BLaER1 (cell line): ENCODE measurements at regions not wholly inside any gene's neighbourhood (a gene's known extent, or its start where the extent isn't known, plus 50 kb on each side); places are given as distances from the start of the nearest gene placed in this dataset.

Experiments
- H3K27ac ChIP-seq: shearing (Covaris generic); formaldehyde crosslinking; 2 replicates; pipeline ENCODE4 v1.8.1; 2022
- H3K27me3 ChIP-seq: shearing (Covaris generic); formaldehyde crosslinking; 2 replicates; pipeline ENCODE4 v1.8.1; 2022
- H3K36me3 ChIP-seq: shearing (Covaris generic); formaldehyde crosslinking; 2 replicates; pipeline ENCODE4 v1.8.1; 2022
- H3K4me1 ChIP-seq: shearing (Covaris generic); formaldehyde crosslinking; 2 replicates; pipeline ENCODE4 v1.8.1; 2022
- H3K4me2 ChIP-seq: shearing (Covaris generic); formaldehyde crosslinking; 2 replicates; pipeline ENCODE4 v1.8.1; 2022
- H3K4me3 ChIP-seq: shearing (Covaris generic); formaldehyde crosslinking; 2 replicates; pipeline ENCODE4 v1.8.1; 2022
- H3K9ac ChIP-seq: shearing (Covaris generic); formaldehyde crosslinking; 2 replicates; pipeline ENCODE4 v1.8.1; 2022
- H3K9me3 ChIP-seq: shearing (Covaris generic); formaldehyde crosslinking; 2 replicates; pipeline ENCODE4 v1.8.1; 2022
- H4K20me1 ChIP-seq: shearing (Covaris generic); formaldehyde crosslinking; 2 replicates; pipeline ENCODE4 v1.8.1; 2022
- Cebpa-rat ChIP-seq: shearing (Covaris generic); IDR thresholded peaks from 2 replicates; pipeline ENCODE4 v1.8.1; 2022

- no peaks in the 10 kb centered on the region for H3K27me3 ChIP-seq
Measured at GRCh38 chr2:15826273-15826717, 114.1 kb upstream of the MYCN start.

GRCh38 chr2:15827001-15827400 lies 113.3 kb upstream of the MYCN start:
- Histone ChIP-seq H4K20me1 (no peaks in the 10 kb centered on the region), H3K27ac (no peak overlapping the region), H3K27me3 (no peaks in the 10 kb centered on the region), H3K4me1 (no peaks in the 10 kb centered on the region), H3K4me3 (no peak overlapping the region), H3K36me3 (no peaks in the 10 kb centered on the region), H3K4me2 (no peak overlapping the region), H3K9ac (no peak overlapping the region), H3K9me3 (no peaks in the 10 kb centered on the region)
- TF ChIP-seq Cebpa-rat: no peak

More at GRCh38 chr2:15826273-15826717, 114.1 kb upstream of the MYCN start:
- Histone ChIP-seq H4K20me1 (no peaks in the 10 kb centered on the region), H3K4me3 (no peak overlapping the region), H3K9me3 (no peaks in the 10 kb centered on the region), H3K27ac (no peak overlapping the region), H3K4me2 (no peak overlapping the region), H3K36me3 (no peaks in the 10 kb centered on the region), H3K9ac (no peak overlapping the region), H3K4me1 (no peaks in the 10 kb centered on the region)
- no peak for TF ChIP-seq Cebpa-rat

GRCh38 chr2:15828576-15828975 lies 111.8 kb upstream of the MYCN start:
- no peaks in the 10 kb centered on the region for H3K36me3 ChIP-seq
- H3K4me3 ChIP-seq: no peak overlapping the region
- no peak overlapping the region for H3K4me2 ChIP-seq
- H3K27me3 ChIP-seq: no peaks in the 10 kb centered on the region
- H3K4me1 ChIP-seq: no peaks in the 10 kb centered on the region
- no peak overlapping the region for H3K9ac ChIP-seq
- no peaks in the 10 kb centered on the region for H4K20me1 ChIP-seq
- no peak for TF ChIP-seq Cebpa-rat
- H3K9me3 ChIP-seq: no peaks in the 10 kb centered on the region
- H3K27ac ChIP-seq: no peak overlapping the region

GRCh38 chr2:15829091-15829801 lies 111.1 kb upstream of the MYCN start:
- Histone ChIP-seq H3K4me1 (no peaks in the 10 kb centered on the region), H3K9me3 (no peaks in the 10 kb centered on the region), H3K36me3 (no peaks in the 10 kb centered on the region), H3K4me3 (no peak overlapping the region), H3K9ac (no peak overlapping the region), H3K4me2 (no peak overlapping the region), H4K20me1 (no peaks in the 10 kb centered on the region), H3K27me3 (no peaks in the 10 kb centered on the region), H3K27ac (no peak overlapping the region)
- TF ChIP-seq Cebpa-rat: no peak

- Histone ChIP-seq H3K4me2 (no peak overlapping the region), H3K9ac (no peak overlapping the region), H3K27me3 (no peaks in the 10 kb centered on the region), H3K9me3 (no peaks in the 10 kb centered on the region), H3K27ac (no peak overlapping the region), H3K4me3 (no peak overlapping the region), H3K4me1 (no peaks in the 10 kb centered on the region), H4K20me1 (no peaks in the 10 kb centered on the region), H3K36me3 (no peaks in the 10 kb centered on the region)
- no peak for TF ChIP-seq Cebpa-rat
Measured at GRCh38 chr2:15829985-15830384, 110.4 kb upstream of the MYCN start.

GRCh38 chr2:15830937-15831549 lies 109.3 kb upstream of the MYCN start:
- no peak overlapping the region for H3K9ac ChIP-seq
- H3K4me1 ChIP-seq: no peaks in the 10 kb centered on the region
- no peak overlapping the region for H3K4me2 ChIP-seq
- no peaks in the 10 kb centered on the region for H3K9me3 ChIP-seq
- no peaks in the 10 kb centered on the region for H3K27me3 ChIP-seq
- TF ChIP-seq Cebpa-rat: no peak
- H3K36me3 ChIP-seq: no peaks in the 10 kb centered on the region
- H3K4me3 ChIP-seq: no peak overlapping the region
- H4K20me1 ChIP-seq: no peaks in the 10 kb centered on the region
- H3K27ac ChIP-seq: no peak overlapping the region

- Histone ChIP-seq H3K9ac (no peak overlapping the region), H3K4me1 (no peaks in the 10 kb centered on the region), H3K4me3 (no peak overlapping the region), H3K36me3 (no peaks in the 10 kb centered on the region), H3K27ac (no peak overlapping the region), H3K4me2 (no peak overlapping the region), H3K9me3 (no peaks in the 10 kb centered on the region), H4K20me1 (no peaks in the 10 kb centered on the region), H3K27me3 (no peaks in the 10 kb centered on the region)
- no peak for TF ChIP-seq Cebpa-rat
Measured at GRCh38 chr2:15832030-15832709, 108.2 kb upstream of the MYCN start.

GRCh38 chr2:15832849-15833680 lies 107.3 kb upstream of the MYCN start:
- Histone ChIP-seq H3K4me1 (no peaks in the 10 kb centered on the region), H3K9me3 (no peaks in the 10 kb centered on the region), H3K4me3 (no peak overlapping the region)

GRCh38 chr2:15833731-15834130 lies 106.6 kb upstream of the MYCN start:
- no peak for TF ChIP-seq Cebpa-rat
- H3K4me1 ChIP-seq: no peaks in the 10 kb centered on the region
- H4K20me1 ChIP-seq: no peaks in the 10 kb centered on the region
- no peak overlapping the region for H3K27ac ChIP-seq
- no peak overlapping the region for H3K4me3 ChIP-seq
- no peaks in the 10 kb centered on the region for H3K9me3 ChIP-seq
- H3K27me3 ChIP-seq: no peaks in the 10 kb centered on the region
- H3K4me2 ChIP-seq: no peak overlapping the region
- no peaks in the 10 kb centered on the region for H3K36me3 ChIP-seq
- no peak overlapping the region for H3K9ac ChIP-seq

More at GRCh38 chr2:15832849-15833680, 107.3 kb upstream of the MYCN start:
- TF ChIP-seq Cebpa-rat: no peak
- Histone ChIP-seq H3K27ac (no peak overlapping the region), H3K4me2 (no peak overlapping the region), H3K27me3 (no peaks in the 10 kb centered on the region), H4K20me1 (no peaks in the 10 kb centered on the region), H3K9ac (no peak overlapping the region), H3K36me3 (no peaks in the 10 kb centered on the region)
